SK-N-SH (cell line): ENCODE measurements at regions not wholly inside any gene's neighbourhood (a gene's known extent, or its start where the extent isn't known, plus 50 kb on each side); places are given as distances from the start of the nearest gene placed in this dataset.

Experiments
- CTCF ChIP-seq: fragments of 200-600 bp; sonication (generic); IDR thresholded peaks from 2 replicates; pipeline ENCODE4 v1.6.1; 2017; ENCODE audit warnings: antibody characterized with exemption, mild to moderate bottlenecking, moderate library complexity
- EP300 ChIP-seq, 2 experiments: IDR thresholded peaks; 2 replicates each; pipeline versions ENCODE4 v1.4.0 to v1.6.1; 2012; ENCODE audit warnings: borderline replicate concordance in 1 of 2, low read depth in 1 of 2, low read length in 1 of 2
- NRF1 ChIP-seq: IDR thresholded peaks from 2 replicates; pipeline ENCODE4 v1.6.1; 2012; ENCODE audit warnings: low read depth, mild to moderate bottlenecking, low read length
- POLR2AphosphoS5 ChIP-seq: IDR thresholded peaks from 2 replicates; pipeline ENCODE4 v1.6.1; 2012; ENCODE audit warnings: low read depth, low read length
- RAD21 ChIP-seq: IDR thresholded peaks from 2 replicates; pipeline ENCODE4 v1.6.1; 2012; ENCODE audit warnings: mild to moderate bottlenecking, low read length
- TAF1 ChIP-seq: IDR thresholded peaks from 2 replicates; pipeline ENCODE4 v1.6.1; 2012; ENCODE audit warnings: low read depth, mild to moderate bottlenecking, low read length, moderate library complexity, borderline replicate concordance
- USF1 ChIP-seq: IDR thresholded peaks from 2 replicates; pipeline ENCODE4 v1.4.0; 2012; ENCODE audit warnings: low read depth, borderline replicate concordance
- YY1 ChIP-seq: IDR thresholded peaks from 2 replicates; pipeline ENCODE4 v1.4.0; 2012; ENCODE audit warnings: low read depth, mild to moderate bottlenecking
- TF ChIP-seq, protein P1 (sequence below): IDR thresholded peaks from 2 replicates; pipeline ENCODE4 v1.4.0; 2012; ENCODE audit warnings: low read depth
- TF ChIP-seq, protein P2 (sequence below): IDR thresholded peaks from 2 replicates; pipeline ENCODE4 v1.6.1; 2012; ENCODE audit warnings: mild to moderate bottlenecking, low read depth, low read length, moderate library complexity
- TF ChIP-seq, protein P3 (sequence below): fragments of 150-350 bp; IDR thresholded peaks from 2 replicates; pipeline ENCODE4 v1.6.1; 2016; ENCODE audit warnings: mild to moderate bottlenecking, low read depth, low read length

GRCh38 chr4:183765251-183765911 lies 106.3 kb downstream of the TRAPPC11 start:
- no peak for TF ChIP-seq EP300 (IDR thresholded peaks at IDR 0.05; ENCODE audit: borderline replicate concordance in 1 of 2, low read depth in 1 of 2, low read length in 1 of 2)
- no peak for TF ChIP-seq POLR2AphosphoS5
- no peak for TF ChIP-seq USF1
- TF ChIP-seq RAD21 = no peak
- TF ChIP-seq CTCF = no peak
- TF ChIP-seq NRF1 = no peak
- TF ChIP-seq YY1 = no peak
- no peak for TF ChIP-seq TAF1
- TF ChIP-seq, protein P1, sequence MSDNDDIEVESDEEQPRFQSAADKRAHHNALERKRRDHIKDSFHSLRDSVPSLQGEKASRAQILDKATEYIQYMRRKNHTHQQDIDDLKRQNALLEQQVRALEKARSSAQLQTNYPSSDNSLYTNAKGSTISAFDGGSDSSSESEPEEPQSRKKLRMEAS = no peak
- TF ChIP-seq, protein P2, sequence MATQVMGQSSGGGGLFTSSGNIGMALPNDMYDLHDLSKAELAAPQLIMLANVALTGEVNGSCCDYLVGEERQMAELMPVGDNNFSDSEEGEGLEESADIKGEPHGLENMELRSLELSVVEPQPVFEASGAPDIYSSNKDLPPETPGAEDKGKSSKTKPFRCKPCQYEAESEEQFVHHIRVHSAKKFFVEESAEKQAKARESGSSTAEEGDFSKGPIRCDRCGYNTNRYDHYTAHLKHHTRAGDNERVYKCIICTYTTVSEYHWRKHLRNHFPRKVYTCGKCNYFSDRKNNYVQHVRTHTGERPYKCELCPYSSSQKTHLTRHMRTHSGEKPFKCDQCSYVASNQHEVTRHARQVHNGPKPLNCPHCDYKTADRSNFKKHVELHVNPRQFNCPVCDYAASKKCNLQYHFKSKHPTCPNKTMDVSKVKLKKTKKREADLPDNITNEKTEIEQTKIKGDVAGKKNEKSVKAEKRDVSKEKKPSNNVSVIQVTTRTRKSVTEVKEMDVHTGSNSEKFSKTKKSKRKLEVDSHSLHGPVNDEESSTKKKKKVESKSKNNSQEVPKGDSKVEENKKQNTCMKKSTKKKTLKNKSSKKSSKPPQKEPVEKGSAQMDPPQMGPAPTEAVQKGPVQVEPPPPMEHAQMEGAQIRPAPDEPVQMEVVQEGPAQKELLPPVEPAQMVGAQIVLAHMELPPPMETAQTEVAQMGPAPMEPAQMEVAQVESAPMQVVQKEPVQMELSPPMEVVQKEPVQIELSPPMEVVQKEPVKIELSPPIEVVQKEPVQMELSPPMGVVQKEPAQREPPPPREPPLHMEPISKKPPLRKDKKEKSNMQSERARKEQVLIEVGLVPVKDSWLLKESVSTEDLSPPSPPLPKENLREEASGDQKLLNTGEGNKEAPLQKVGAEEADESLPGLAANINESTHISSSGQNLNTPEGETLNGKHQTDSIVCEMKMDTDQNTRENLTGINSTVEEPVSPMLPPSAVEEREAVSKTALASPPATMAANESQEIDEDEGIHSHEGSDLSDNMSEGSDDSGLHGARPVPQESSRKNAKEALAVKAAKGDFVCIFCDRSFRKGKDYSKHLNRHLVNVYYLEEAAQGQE = no peak
- TF ChIP-seq, protein P3, sequence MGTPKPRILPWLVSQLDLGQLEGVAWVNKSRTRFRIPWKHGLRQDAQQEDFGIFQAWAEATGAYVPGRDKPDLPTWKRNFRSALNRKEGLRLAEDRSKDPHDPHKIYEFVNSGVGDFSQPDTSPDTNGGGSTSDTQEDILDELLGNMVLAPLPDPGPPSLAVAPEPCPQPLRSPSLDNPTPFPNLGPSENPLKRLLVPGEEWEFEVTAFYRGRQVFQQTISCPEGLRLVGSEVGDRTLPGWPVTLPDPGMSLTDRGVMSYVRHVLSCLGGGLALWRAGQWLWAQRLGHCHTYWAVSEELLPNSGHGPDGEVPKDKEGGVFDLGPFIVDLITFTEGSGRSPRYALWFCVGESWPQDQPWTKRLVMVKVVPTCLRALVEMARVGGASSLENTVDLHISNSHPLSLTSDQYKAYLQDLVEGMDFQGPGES = no peak
